Brain microvascular endothelial cell (primary cell): ENCODE measurements at regions not wholly inside any gene's neighbourhood (a gene's known extent, or its start where the extent isn't known, plus 50 kb on each side); places are given as distances from the start of the nearest gene placed in this dataset.

Experiments used
- DNase-seq: peaks from one replicate; pipeline ENCODE4 v3.0.0-alpha.2; 2020
- H3K27ac ChIP-seq: fragments of 250-450 bp; sonication (Bioruptor Pico); 2 replicates; pipeline ENCODE4 v1.5.1; 2020; ENCODE audit warnings: mild to moderate bottlenecking, moderate library complexity
- H3K27me3 ChIP-seq: fragments of 250-450 bp; sonication (Bioruptor Pico); replicated peaks from 2 replicates; pipeline ENCODE4 v1.5.1; 2020; ENCODE audit warnings: mild to moderate bottlenecking
- H3K36me3 ChIP-seq: fragments of 250-450 bp; sonication (Bioruptor Pico); replicated peaks from 2 replicates; pipeline ENCODE4 v1.5.1; 2020; ENCODE audit warnings: mild to moderate bottlenecking
- H3K4me3 ChIP-seq: 2 replicates; pipeline ENCODE4 v1.5.1; 2011; ENCODE audit warnings: low read depth, mild to moderate bottlenecking, control low read depth, low read length, moderate library complexity
- in situ Hi-C: cut with HindIII; loops from 2 replicates; pipeline ENCODE4 v1.10.0; 2017; ENCODE audit warnings: low sequenced_read_pairs, low pct_ligation_motif_present
- TF ChIP-seq, protein P1 (sequence below): IDR thresholded peaks from 2 replicates; pipeline ENCODE4 v1.5.1; 2011; ENCODE audit warnings: low read depth, mild to moderate bottlenecking, moderate library complexity, low read length, control low read depth, inconsistent platforms; ENCODE audit errors: missing control alignments

DNA sequence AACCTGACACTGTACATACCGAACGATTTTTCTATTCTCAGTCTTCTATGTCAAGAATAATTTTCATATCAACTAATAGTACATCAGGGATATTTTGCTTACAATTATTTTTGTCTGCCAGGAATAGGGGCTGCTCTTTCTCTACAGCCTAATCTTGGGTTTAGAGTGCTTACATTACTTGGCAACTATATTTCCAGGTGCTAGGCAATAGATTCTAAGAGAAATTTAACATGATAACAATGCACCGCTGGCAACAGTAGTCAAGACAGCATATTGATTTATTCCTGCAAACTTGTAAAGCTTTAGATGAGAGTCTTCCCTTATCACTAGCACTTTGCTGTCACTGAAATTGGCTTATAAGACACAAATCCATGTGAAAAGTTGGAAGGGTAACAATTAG, 935.9 kb downstream of the CDH11 start:
- in situ Hi-C loops = no loop called here
- DNase-seq = no peak
- Histone ChIP-seq H3K4me3 (no peak overlapping the region), H3K36me3 (no peaks in the 10 kb centered on the region), H3K27me3 (no peaks in the 10 kb centered on the region), H3K27ac (no peak overlapping the region)
- TF ChIP-seq, protein P1, sequence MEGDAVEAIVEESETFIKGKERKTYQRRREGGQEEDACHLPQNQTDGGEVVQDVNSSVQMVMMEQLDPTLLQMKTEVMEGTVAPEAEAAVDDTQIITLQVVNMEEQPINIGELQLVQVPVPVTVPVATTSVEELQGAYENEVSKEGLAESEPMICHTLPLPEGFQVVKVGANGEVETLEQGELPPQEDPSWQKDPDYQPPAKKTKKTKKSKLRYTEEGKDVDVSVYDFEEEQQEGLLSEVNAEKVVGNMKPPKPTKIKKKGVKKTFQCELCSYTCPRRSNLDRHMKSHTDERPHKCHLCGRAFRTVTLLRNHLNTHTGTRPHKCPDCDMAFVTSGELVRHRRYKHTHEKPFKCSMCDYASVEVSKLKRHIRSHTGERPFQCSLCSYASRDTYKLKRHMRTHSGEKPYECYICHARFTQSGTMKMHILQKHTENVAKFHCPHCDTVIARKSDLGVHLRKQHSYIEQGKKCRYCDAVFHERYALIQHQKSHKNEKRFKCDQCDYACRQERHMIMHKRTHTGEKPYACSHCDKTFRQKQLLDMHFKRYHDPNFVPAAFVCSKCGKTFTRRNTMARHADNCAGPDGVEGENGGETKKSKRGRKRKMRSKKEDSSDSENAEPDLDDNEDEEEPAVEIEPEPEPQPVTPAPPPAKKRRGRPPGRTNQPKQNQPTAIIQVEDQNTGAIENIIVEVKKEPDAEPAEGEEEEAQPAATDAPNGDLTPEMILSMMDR = no peak

DNA sequence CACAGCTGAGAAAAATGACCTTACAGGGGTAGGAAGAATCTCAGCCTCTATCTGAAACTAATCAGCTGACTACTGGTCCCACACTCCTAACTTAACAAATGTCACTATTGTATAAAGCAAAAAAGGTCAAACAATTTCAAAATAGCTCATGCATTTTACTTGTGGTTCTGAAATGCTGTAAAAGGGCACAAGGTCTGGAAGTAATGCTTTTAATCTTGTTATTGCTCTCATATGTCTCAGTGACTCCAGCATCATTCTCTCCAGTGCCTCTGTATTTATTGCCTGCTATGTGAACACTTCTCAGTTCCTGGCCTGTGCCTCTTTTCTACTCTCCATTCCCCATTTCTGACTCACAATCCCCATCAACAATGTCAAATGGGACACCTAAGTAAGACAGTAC, 937.7 kb downstream of the CDH11 start:
- Histone ChIP-seq H3K27ac (no peak overlapping the region), H3K36me3 (no peaks in the 10 kb centered on the region), H3K4me3 (no peak overlapping the region), H3K27me3 (no peaks in the 10 kb centered on the region)
- TF ChIP-seq, protein P1 = no peak
- DNase-seq = no peak
- in situ Hi-C loops = no loop called here

DNA sequence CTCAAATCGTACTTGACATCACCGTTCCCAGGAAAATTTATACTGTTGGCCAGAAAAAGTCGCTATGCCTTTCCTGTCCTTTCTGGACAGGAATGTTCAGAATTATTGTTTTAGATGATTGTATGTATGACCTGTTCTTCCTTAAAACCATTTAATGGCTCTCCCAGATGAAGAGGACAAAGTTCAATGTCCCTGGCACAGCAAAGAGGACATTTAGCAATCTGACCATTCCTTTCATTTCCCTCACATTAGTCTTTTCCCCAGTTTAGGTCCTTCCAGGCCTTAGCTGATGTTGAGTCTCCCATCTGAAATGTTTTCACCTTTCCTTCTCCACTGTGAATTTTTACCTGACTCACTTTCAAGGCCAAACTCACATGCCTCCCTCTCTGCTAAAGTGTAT, 938.9 kb downstream of the CDH11 start:
- TF ChIP-seq, protein P1 = no peak
- Histone ChIP-seq H3K27me3 (no peaks in the 10 kb centered on the region), H3K27ac (no peak overlapping the region), H3K4me3 (no peak overlapping the region), H3K36me3 (no peaks in the 10 kb centered on the region)
- DNase-seq = no peak
- in situ Hi-C loops = no loop called here

DNA sequence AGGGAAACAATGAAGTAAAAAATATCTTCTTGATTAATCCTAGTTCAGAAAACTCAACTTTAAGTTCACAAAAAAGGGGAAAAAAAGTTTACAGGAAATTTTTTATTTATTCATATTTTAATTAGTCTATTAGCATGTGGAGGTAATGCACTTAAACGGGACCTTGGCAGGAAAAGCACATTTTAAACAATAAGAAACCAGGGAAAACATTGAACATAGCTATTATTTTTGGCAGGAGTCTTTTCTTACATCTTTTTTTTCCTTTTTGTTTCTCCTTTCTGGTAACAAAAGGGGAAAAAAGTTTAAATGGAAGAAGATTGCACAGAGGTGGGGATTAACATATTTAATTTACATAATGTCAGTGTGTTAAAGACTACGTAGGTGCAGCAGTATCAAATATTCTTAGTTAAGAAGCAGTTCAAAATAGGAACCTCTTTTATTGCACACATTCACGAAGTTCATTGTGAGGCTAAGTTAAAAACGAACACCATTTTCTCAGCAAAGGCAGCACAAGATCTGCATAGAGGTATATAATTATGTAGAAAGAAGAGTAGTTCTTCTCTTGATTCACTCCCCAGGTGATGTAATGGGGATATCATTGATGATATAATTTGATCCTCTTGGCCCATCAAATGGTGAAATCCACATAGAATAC, 940.5 kb downstream of the CDH11 start:
- in situ Hi-C loops = no loop called here
- no peaks in the 10 kb centered on the region for H3K36me3 ChIP-seq
- H3K27ac ChIP-seq = no peak overlapping the region
- H3K27me3 ChIP-seq = no peaks in the 10 kb centered on the region
- no peak overlapping the region for H3K4me3 ChIP-seq
- TF ChIP-seq, protein P1 = no peak
- DNase-seq = no peak

DNA sequence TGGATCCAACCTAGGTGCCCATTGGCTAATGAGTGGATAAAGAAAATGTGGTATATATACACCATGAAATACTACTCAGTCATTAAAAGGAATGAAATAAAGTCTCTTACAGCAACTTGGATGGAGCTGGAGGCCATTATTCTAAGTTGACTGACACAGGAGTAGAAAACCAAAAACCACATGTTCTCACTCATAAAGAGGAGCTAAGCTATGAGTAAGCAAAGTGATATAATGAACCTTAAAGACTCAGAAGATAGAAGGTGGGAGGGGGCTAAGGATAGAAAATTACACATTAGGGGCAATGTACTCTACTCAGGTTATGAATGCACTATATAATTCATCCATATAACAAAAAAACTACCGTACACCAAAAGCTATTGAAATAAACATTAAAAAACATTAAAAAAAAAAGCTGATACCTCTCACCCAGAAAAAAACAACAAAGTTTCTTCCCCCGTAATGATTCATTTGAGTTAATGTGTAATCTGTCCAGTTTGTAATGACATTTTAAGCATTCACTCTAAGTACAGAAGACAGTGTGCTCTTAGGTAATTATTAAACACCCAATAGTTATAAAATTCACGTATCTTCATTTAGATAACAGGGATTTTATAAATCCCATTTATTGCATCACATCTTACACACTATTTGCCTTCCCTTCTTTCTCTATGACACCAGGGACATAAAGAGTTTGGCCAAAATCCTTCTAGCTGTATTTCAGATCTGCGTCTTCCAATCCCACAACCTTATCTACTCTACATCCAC, 941.5 kb downstream of the CDH11 start:
- DNase-seq = no peak
- H3K27ac ChIP-seq = no peak overlapping the region
- TF ChIP-seq, protein P1 = no peak
- no peaks in the 10 kb centered on the region for H3K27me3 ChIP-seq
- no peaks in the 10 kb centered on the region for H3K36me3 ChIP-seq
- in situ Hi-C loops = no loop called here
- H3K4me3 ChIP-seq = no peak overlapping the region
